K562 (cell line): ENCODE measurements at regions not wholly inside any gene's neighbourhood (a gene's known extent, or its start where the extent isn't known, plus 50 kb on each side); places are given as distances from the start of the nearest gene placed in this dataset.

Experiments
- ATAC-seq: fragments of 200-7000 bp; cut with Tn5 transposase; 3 replicates; pipeline ENCODE4 v1.9.1; 2020; ENCODE audit warnings: moderate library complexity
- BruUV-seq: library from RNA; stranded (reverse); fragments of 400-500 nt; replicated peaks from 2 replicates; lab custom pipeline; 2021; lab: Mats Ljungman, UMichigan
- CTCF ChIA-PET: fragments of 300-600 bp; formaldehyde crosslinking; extraction: SDS; loops from one replicate; lab custom pipeline; 2021; ENCODE audit warnings: low intra/inter-chr PET ratio; lab: Yijun Ruan, JAX
- POLR2A ChIA-PET: fragments of 300-600, 350-650 bp; sonication (Branson Sonifier 250); formaldehyde crosslinking; extraction: SDS; loops from one replicate; lab custom pipeline; 2021; ENCODE audit warnings: antibody characterized with exemption, inconsistent platforms; lab: Yijun Ruan, JAX
- DNase-seq, 4 experiments: peaks; one replicate each; pipeline versions ENCODE4 v3.0.0 to v3.0.0-alpha.2; 2011 to 2018; ENCODE audit warnings: low spot score in 3 of 4, mixed read lengths in 3 of 4; ENCODE audit errors: extremely low read depth in 1 of 4
- FAIRE-seq: peaks from 2 replicates; lab custom pipeline; 2011; peaks lifted over from hg19 to GRCh38; lab: Jason Lieb, UNC
- H2AFZ ChIP-seq: 2 replicates; pipeline ENCODE4 v1.6.0; 2011; ENCODE audit warnings: low read depth, low read length, control low read depth, inconsistent platforms
- H3K27ac ChIP-seq: fragments of 200-600 bp; 3 replicates; pipeline ENCODE4 v1.8.0; 2011; ENCODE audit warnings: low read depth, mild to moderate bottlenecking, control low read depth, inconsistent platforms, low read length, moderate library complexity, mixed read lengths; ENCODE audit errors: extremely low read depth
- H3K27me3 ChIP-seq, 2 experiments: fragments of 300-600 bp in 1 of 2; 2 replicates in 1 of 2; 3 replicates in 1 of 2; pipeline versions ENCODE4 v1.6.0 to v1.8.0; 2011; ENCODE audit warnings: inconsistent platforms in 2 of 2, low read length in 2 of 2, mild to moderate bottlenecking in 1 of 2, mixed read lengths in 1 of 2, moderate library complexity in 1 of 2; ENCODE audit not compliant: control insufficient read depth in 2 of 2, insufficient read depth in 2 of 2
- H3K36me3 ChIP-seq: fragments of 300-600 bp; 3 replicates; pipeline ENCODE4 v1.8.0; 2011; ENCODE audit warnings: mild to moderate bottlenecking, low read length, inconsistent platforms; ENCODE audit not compliant: control insufficient read depth, insufficient read depth
- H3K4me1 ChIP-seq, 2 experiments: fragments of 200-600 bp in 1 of 2; replicated peaks in 1 of 2; 2 replicates in 1 of 2; 3 replicates in 1 of 2; pipeline versions ENCODE4 v1.5.1 to v1.8.0; 2011; ENCODE audit warnings: inconsistent platforms in 2 of 2, low read length in 2 of 2, mild to moderate bottlenecking in 1 of 2, mixed read lengths in 1 of 2, moderate library complexity in 1 of 2; ENCODE audit not compliant: control insufficient read depth in 2 of 2, insufficient read depth in 2 of 2
- H3K4me2 ChIP-seq: 2 replicates; pipeline ENCODE4 v1.6.1; 2011; ENCODE audit warnings: low read length, control low read depth, inconsistent platforms, mixed read lengths; ENCODE audit not compliant: insufficient read depth
- H3K4me3 ChIP-seq: fragments of 200-600 bp; sonication (generic), shearing (Covaris generic); 2 replicates; pipeline ENCODE4 v1.5.1; 2016; ENCODE audit warnings: control low read depth, inconsistent platforms
- H3K79me2 ChIP-seq: fragments of 200-600 bp; 3 replicates; pipeline ENCODE4 v1.8.0; 2011; ENCODE audit warnings: low read length, inconsistent platforms; ENCODE audit not compliant: control insufficient read depth, insufficient read depth
- H3K9ac ChIP-seq, 2 experiments: 2 replicates each; pipeline versions ENCODE4 v1.6.0 to v1.6.1; 2011; ENCODE audit warnings: low read depth in 2 of 2, low read length in 2 of 2, control low read depth in 1 of 2, inconsistent platforms in 1 of 2, mild to moderate bottlenecking in 1 of 2, mixed read lengths in 1 of 2; ENCODE audit not compliant: insufficient read depth in 1 of 2
- H3K9me1 ChIP-seq: one replicate; pipeline ENCODE4 v1.6.0; 2011; ENCODE audit warnings: inconsistent platforms, mild to moderate bottlenecking, low read length, moderate library complexity; ENCODE audit not compliant: control insufficient read depth, insufficient read depth
- H3K9me3 ChIP-seq: replicated peaks from 2 replicates; pipeline ENCODE4 v1.5.1; 2011; ENCODE audit warnings: low read depth, low read length, inconsistent platforms; ENCODE audit not compliant: control insufficient read depth, insufficient read depth
- H4K20me1 ChIP-seq: replicated peaks from 2 replicates; pipeline ENCODE4 v1.6.1; 2011; ENCODE audit warnings: low read length, inconsistent platforms, mixed read lengths; ENCODE audit not compliant: control insufficient read depth, insufficient read depth
- ADNP ChIP-seq: fragments of 200-800 bp; sonication (Bioruptor generic); IDR thresholded peaks from 2 replicates; pipeline ENCODE4 v1.6.1; 2016; ENCODE audit warnings: missing genetic modification characterization, missing compliant biosample characterization
- ATF1 ChIP-seq, 2 experiments: fragments of 450-650 bp in 1 of 2; IDR thresholded peaks; 2 replicates each; pipeline ENCODE4 v1.6.1; 2016; ENCODE audit warnings: missing compliant biosample characterization in 1 of 2, missing genetic modification characterization in 1 of 2
- GATAD2B ChIP-seq: fragments of 450-650 bp; IDR thresholded peaks from 2 replicates; pipeline ENCODE4 v1.6.1; 2017; ENCODE audit warnings: mild to moderate bottlenecking, borderline replicate concordance
- LCOR ChIP-seq: sonication (generic); formaldehyde crosslinking; IDR thresholded peaks from 2 replicates; pipeline ENCODE4 v1.8.0; 2022; ENCODE audit warnings: mild to moderate bottlenecking, missing genetic modification reagents
- MTF1 ChIP-seq: fragments of 250-450 bp; sonication (Bioruptor Pico); IDR thresholded peaks from 2 replicates; pipeline ENCODE4 v1.9.0; 2021; ENCODE audit warnings: moderate library complexity, mild to moderate bottlenecking, inconsistent platforms, borderline replicate concordance
- SFPQ ChIP-seq: fragments of 200-400 bp; formaldehyde crosslinking; IDR thresholded peaks from 2 replicates; pipeline ENCODE4 v1.6.1; 2017; ENCODE audit warnings: mild to moderate bottlenecking, low read depth, low read length, moderate library complexity
- SNAPC5 ChIP-seq: fragments of 250-450 bp; sonication (Bioruptor Pico); IDR thresholded peaks from 2 replicates; pipeline ENCODE4 v1.8.0; 2021; ENCODE audit warnings: moderate library complexity, mild to moderate bottlenecking, inconsistent platforms
- SOX6 ChIP-seq: fragments of 450-650 bp; IDR thresholded peaks from 2 replicates; pipeline ENCODE4 v1.6.1; 2014; ENCODE audit warnings: mild to moderate bottlenecking
- ZBTB40 ChIP-seq, 2 experiments: fragments of 450-650 bp in 1 of 2; sonication (generic) in 1 of 2; formaldehyde crosslinking in 1 of 2; IDR thresholded peaks; 2 replicates each; pipeline versions ENCODE4 v1.7.1 to v1.9.0; 2016 to 2022; ENCODE audit warnings: inconsistent platforms in 1 of 2, mild to moderate bottlenecking in 1 of 2, missing genetic modification reagents in 1 of 2
- ZNF146 ChIP-seq: IDR thresholded peaks from one replicate; pipeline ENCODE4 v1.6.1; 2018; ENCODE audit warnings: missing compliant biosample characterization; ENCODE audit not compliant: unreplicated experiment
- ZNF408 ChIP-seq: fragments of 250-450 bp; sonication (Bioruptor Pico); IDR thresholded peaks from 2 replicates; pipeline ENCODE4 v1.4.0; 2020; ENCODE audit warnings: low read depth, mild to moderate bottlenecking, moderate library complexity
- ZNF79 ChIP-seq: fragments of 250-450 bp; sonication (Bioruptor Pico); IDR thresholded peaks from 2 replicates; pipeline ENCODE4 v1.4.0; 2020; ENCODE audit warnings: low read depth, mild to moderate bottlenecking, moderate library complexity
- WGBS: fragments of 100-300 bp; shearing (Covaris generic); methylation state at CpG from one replicate; pipeline ENCODE4 v1.1.6; 2016; ENCODE audit warnings: low coverage, mixed read lengths; ENCODE audit not compliant: insufficient coverage; ENCODE audit errors: missing lambda C conversion rate; 5-methylcytosine and 5-hydroxymethylcytosine counted together
- in situ Hi-C: fragments of 300-500 bp; cut with MboI; formaldehyde crosslinking; loops from 4 replicates; pipeline ENCODE4 v1.15.0; 2018; ENCODE audit warnings: inconsistent platforms, mixed read lengths
- intact Hi-C: fragments of 100-400 bp; cut with micrococcal nuclease; formaldehyde crosslinking; loops from 2 replicates; pipeline ENCODE4 v1.14.2; 2022

GRCh38 chr3:115236496-115236895 is 89.4 kb upstream of the ZBTB20 start:
- no peak overlapping the region for H3K4me2 ChIP-seq
- no peaks in the 10 kb centered on the region for H3K27me3 ChIP-seq
- no peaks in the 10 kb centered on the region; the same call in 2 of the 3 replicates for H3K36me3 ChIP-seq
- H3K79me2 ChIP-seq = no peaks in the 10 kb centered on the region
- H3K9me3 ChIP-seq = no peaks in the 10 kb centered on the region
- ChIA-PET POLR2A (no interaction called here), CTCF (no interaction called here)
- WGBS = 11% methylated on average over 2 of the region's 2 CpGs
- no peak overlapping the region for H3K9ac ChIP-seq
- ATAC-seq (no peak), FAIRE-seq (no peak), DNase-seq (no peak)
- in situ Hi-C loops (no loop called here), intact Hi-C loops (no loop called here)
- no peak overlapping the region for H3K27ac ChIP-seq
- peaks cover 0 to 13% of the 10 kb centered on the region in 2 experiments; a peak in 2 of 5 replicates for H3K4me1 ChIP-seq
- H2AFZ ChIP-seq = no peak overlapping the region
- no peak overlapping the region for H3K4me3 ChIP-seq
- no peaks in the 10 kb centered on the region for H4K20me1 ChIP-seq
- no peaks in the 10 kb centered on the region for H3K9me1 ChIP-seq
- no TSS peak for BruUV-seq
- TF ChIP-seq ZBTB40 (IDR thresholded peaks at IDR 0.05) = no peak
- TF ChIP-seq ZBTB40 (CRISPR knock-in tag; IDR thresholded peaks at IDR 0.05) = no peak
- TF ChIP-seq SFPQ = no peak
- no peak for TF ChIP-seq SOX6
- no peak for TF ChIP-seq MTF1
- no peak for TF ChIP-seq ZNF79 (CRISPR knock-in tag)
- no peak for TF ChIP-seq SNAPC5
- TF ChIP-seq ZNF408 (CRISPR knock-in tag) = no peak
- TF ChIP-seq ADNP = no peak
- no peak for TF ChIP-seq GATAD2B
- no peak for TF ChIP-seq ATF1 (CRISPR knock-in tag; IDR thresholded peaks at IDR 0.05)
- no peak for TF ChIP-seq ATF1 (tag; IDR thresholded peaks at IDR 0.05)
- no peak for TF ChIP-seq ZNF146 (CRISPR knock-in tag)
- TF ChIP-seq LCOR = no peak
